Dedifferentiated amniotic fluid mesenchymal stem cell (primary cell): ENCODE measurements at regions not wholly inside any gene's neighbourhood (a gene's known extent, or its start where the extent isn't known, plus 50 kb on each side); places are given as distances from the start of the nearest gene placed in this dataset.
"Not testable (repeated sequence)": the region's sequence is repeated elsewhere in the genome, so short reads cannot be mapped to it uniquely, and the experiment has no call there.

ENCODE experiments used
- DNase-seq: peaks from one replicate; pipeline ENCODE4 v3.0.0-alpha.2; 2016; ENCODE audit errors: extremely low spot score

GRCh38 chr13:99737481-99738245, 233.9 kb downstream of the ZIC5 start:
- DNase-seq, result no peak

GRCh38 chr13:99736541-99736940, 235.0 kb downstream of the ZIC5 start:
- DNase-seq, result no peak

- DNase-seq, result no peak
Observed at GRCh38 chr13:99734013-99734693, 232.9 kb downstream of the TM9SF2 start.

GRCh38 chr13:99733346-99733745, 232.1 kb downstream of the TM9SF2 start:
- DNase-seq, result no peak

- no peak for DNase-seq
Observed at GRCh38 chr13:99731747-99732146, 230.5 kb downstream of the TM9SF2 start.

GRCh38 chr13:99730403-99730802, 229.1 kb downstream of the TM9SF2 start:
- DNase-seq, result no peak

GRCh38 chr13:99729745-99730144, 228.5 kb downstream of the TM9SF2 start:
- no peak for DNase-seq

- not testable (repeated sequence) for DNase-seq
Observed at GRCh38 chr13:99727651-99728050, 226.4 kb downstream of the TM9SF2 start.

GRCh38 chr13:99726282-99726894, 225.1 kb downstream of the TM9SF2 start:
- DNase-seq, result no peak

- DNase-seq, result no peak
Observed at GRCh38 chr13:99725644-99726043, 224.4 kb downstream of the TM9SF2 start.

GRCh38 chr13:99724633-99725517, 223.6 kb downstream of the TM9SF2 start:
- no peak for DNase-seq

GRCh38 chr13:99723878-99724277, 222.6 kb downstream of the TM9SF2 start:
- DNase-seq, result no peak

GRCh38 chr13:99722931-99723330, 221.7 kb downstream of the TM9SF2 start:
- no peak for DNase-seq

- no peak for DNase-seq
Observed at GRCh38 chr13:99722338-99722818, 221.1 kb downstream of the TM9SF2 start.

GRCh38 chr13:99721606-99722337, 220.5 kb downstream of the TM9SF2 start:
- no peak for DNase-seq

GRCh38 chr13:99717959-99718674, 216.8 kb downstream of the TM9SF2 start:
- no peak for DNase-seq

- no peak for DNase-seq
Observed at GRCh38 chr13:99709134-99709533, 207.9 kb downstream of the TM9SF2 start.

- no peak for DNase-seq
Observed at GRCh38 chr13:99704390-99704789, 203.1 kb downstream of the TM9SF2 start.

GRCh38 chr13:99703908-99704307, 202.6 kb downstream of the TM9SF2 start:
- no peak for DNase-seq

GRCh38 chr13:99702687-99703319, 201.5 kb downstream of the TM9SF2 start:
- DNase-seq, result no peak
